C4-2B (cell line): ENCODE measurements at regions not wholly inside any gene's neighbourhood (a gene's known extent, or its start where the extent isn't known, plus 50 kb on each side); places are given as distances from the start of the nearest gene placed in this dataset.

ENCODE experiments used
- H3K27ac ChIP-seq: fragments of 450-650 bp; 2 replicates; pipeline ENCODE4 v1.5.1; 2017
- CTCF ChIP-seq: fragments of 450-650 bp; conservative IDR thresholded peaks from 2 replicates; pipeline ENCODE4 v1.5.1; 2017; ENCODE audit warnings: mild to moderate bottlenecking
- ZFX ChIP-seq: fragments of 450-650 bp; IDR thresholded peaks from 2 replicates; pipeline ENCODE4 v1.6.1; 2017

GRCh38 chrX:39616098-39616729 lies 481.5 kb downstream of the BCOR start:
- TF ChIP-seq ZFX (no peak), CTCF (no peak)

GRCh38 chrX:39616731-39617130 lies 481.0 kb downstream of the BCOR start:
- no peak overlapping the region for H3K27ac ChIP-seq
- TF ChIP-seq CTCF = no peak
- TF ChIP-seq ZFX = no peak

More at GRCh38 chrX:39616098-39616729, 481.5 kb downstream of the BCOR start:
- no peak overlapping the region for H3K27ac ChIP-seq

GRCh38 chrX:39618178-39618577 lies 479.6 kb downstream of the BCOR start:
- no peak overlapping the region for H3K27ac ChIP-seq
- TF ChIP-seq CTCF (no peak), ZFX (no peak)

- TF ChIP-seq ZFX (no peak), CTCF (no peak)
- 0 out of 2 replicates have a peak overlapping the region, but pooled peaks have one; percentile 14 for H3K27ac ChIP-seq
Measured at GRCh38 chrX:39619182-39620009, 478.4 kb downstream of the BCOR start.

GRCh38 chrX:39624166-39624565 lies 473.6 kb downstream of the BCOR start:
- H3K27ac ChIP-seq = no peak overlapping the region
- TF ChIP-seq ZFX (no peak), CTCF (no peak)

- H3K27ac ChIP-seq = no peak overlapping the region
- TF ChIP-seq CTCF (no peak), ZFX (no peak)
Measured at GRCh38 chrX:39625810-39626209, 471.9 kb downstream of the BCOR start.

- H3K27ac ChIP-seq = no peak overlapping the region
Measured at GRCh38 chrX:39626749-39627148, 471.0 kb downstream of the BCOR start.

More at GRCh38 chrX:39626749-39627148, 471.0 kb downstream of the BCOR start:
- TF ChIP-seq ZFX = no peak
- TF ChIP-seq CTCF = no peak
